ENCODE measurements at regions not wholly inside any gene's neighbourhood (a gene's known extent, or its start where the extent isn't known, plus 50 kb on each side); places are given as distances from the start of the nearest gene placed in this dataset.

- no peaks in the 10 kb centered on the region for H3K9me3 Mint-ChIP-seq (ENCODE audit: low read depth)
- H3K4me1 Mint-ChIP-seq (ENCODE audit: low read depth), result peaks cover 4% of the 10 kb centered on the region
- no peak overlapping the region for H3K27ac Mint-ChIP-seq
- TF ChIP-seq, protein P1, sequence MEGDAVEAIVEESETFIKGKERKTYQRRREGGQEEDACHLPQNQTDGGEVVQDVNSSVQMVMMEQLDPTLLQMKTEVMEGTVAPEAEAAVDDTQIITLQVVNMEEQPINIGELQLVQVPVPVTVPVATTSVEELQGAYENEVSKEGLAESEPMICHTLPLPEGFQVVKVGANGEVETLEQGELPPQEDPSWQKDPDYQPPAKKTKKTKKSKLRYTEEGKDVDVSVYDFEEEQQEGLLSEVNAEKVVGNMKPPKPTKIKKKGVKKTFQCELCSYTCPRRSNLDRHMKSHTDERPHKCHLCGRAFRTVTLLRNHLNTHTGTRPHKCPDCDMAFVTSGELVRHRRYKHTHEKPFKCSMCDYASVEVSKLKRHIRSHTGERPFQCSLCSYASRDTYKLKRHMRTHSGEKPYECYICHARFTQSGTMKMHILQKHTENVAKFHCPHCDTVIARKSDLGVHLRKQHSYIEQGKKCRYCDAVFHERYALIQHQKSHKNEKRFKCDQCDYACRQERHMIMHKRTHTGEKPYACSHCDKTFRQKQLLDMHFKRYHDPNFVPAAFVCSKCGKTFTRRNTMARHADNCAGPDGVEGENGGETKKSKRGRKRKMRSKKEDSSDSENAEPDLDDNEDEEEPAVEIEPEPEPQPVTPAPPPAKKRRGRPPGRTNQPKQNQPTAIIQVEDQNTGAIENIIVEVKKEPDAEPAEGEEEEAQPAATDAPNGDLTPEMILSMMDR (IDR thresholded peaks at IDR 0.05; ENCODE audit: unreplicated experiment), result no peak
- no peak overlapping the region for H3K4me3 Mint-ChIP-seq (ENCODE audit: low read depth)
- no peaks in the 10 kb centered on the region for H3K36me3 Mint-ChIP-seq (ENCODE audit: insufficient read depth)
- no peak for DNase-seq (ENCODE audit: low spot score, unreplicated experiment)
- H3K27me3 Mint-ChIP-seq, result peaks cover under 1% of the 10 kb centered on the region
Measured at GRCh38 chr10:31749981-31750840, 178.4 kb downstream of the ARHGAP12 start.

GRCh38 chr10:31749301-31749700 is 179.3 kb downstream of the ARHGAP12 start:
- TF ChIP-seq, protein P1 (IDR thresholded peaks at IDR 0.05; ENCODE audit: unreplicated experiment), result no peak
- no peaks in the 10 kb centered on the region for H3K4me1 Mint-ChIP-seq (ENCODE audit: low read depth)
- H3K27ac Mint-ChIP-seq, result no peak overlapping the region
- no peak for DNase-seq (ENCODE audit: low spot score, unreplicated experiment)
- H3K27me3 Mint-ChIP-seq, result no peaks in the 10 kb centered on the region
- no peak overlapping the region for H3K4me3 Mint-ChIP-seq (ENCODE audit: low read depth)
- H3K36me3 Mint-ChIP-seq (ENCODE audit: insufficient read depth), result no peaks in the 10 kb centered on the region
- H3K9me3 Mint-ChIP-seq (ENCODE audit: low read depth), result no peaks in the 10 kb centered on the region

DNA sequence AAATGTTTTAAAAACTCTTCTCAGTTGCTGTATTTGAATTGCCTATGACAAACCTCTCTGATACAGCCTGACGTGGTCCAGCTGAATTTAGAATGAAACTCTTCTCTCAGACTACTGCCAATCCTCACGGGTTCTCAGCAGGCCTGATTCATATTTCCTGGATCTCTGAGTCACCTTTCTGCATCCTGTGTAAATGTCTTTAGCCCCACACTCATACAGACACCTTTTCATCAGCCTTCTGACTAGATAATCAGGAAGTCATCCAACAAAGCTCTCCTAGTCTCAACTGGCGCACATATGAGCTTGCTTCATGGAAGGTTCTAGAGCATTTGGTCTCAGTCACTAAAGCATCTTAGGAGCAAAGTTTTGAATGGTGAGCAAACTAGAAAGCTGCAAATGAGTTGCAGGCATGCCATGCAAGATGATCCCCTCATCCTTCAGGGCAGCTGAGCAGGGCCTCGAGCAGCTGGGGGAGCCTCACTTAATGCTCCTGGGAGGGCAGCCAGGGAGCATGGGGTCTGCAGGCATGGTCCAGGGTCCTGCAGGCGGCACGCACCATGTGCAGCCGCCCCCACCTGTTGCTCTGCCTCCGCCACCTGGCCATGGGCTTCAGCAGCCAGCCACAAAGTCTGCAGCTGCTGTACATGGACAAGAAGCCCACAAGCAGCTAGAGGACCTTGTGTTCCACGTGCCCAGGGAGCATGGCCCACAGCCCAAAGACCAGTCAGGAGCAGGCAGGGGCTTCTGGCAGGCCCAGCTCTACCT is 182.8 kb downstream of the ARHGAP12 start:
- Mint-ChIP-seq H3K4me3 (ENCODE audit: low read depth) (no peak overlapping the region), H3K27me3 (no peaks in the 10 kb centered on the region), H3K9me3 (ENCODE audit: low read depth) (no peaks in the 10 kb centered on the region), H3K27ac (no peak overlapping the region), H3K36me3 (ENCODE audit: insufficient read depth) (no peaks in the 10 kb centered on the region), H3K4me1 (ENCODE audit: low read depth) (no peaks in the 10 kb centered on the region)
- DNase-seq (ENCODE audit: low spot score, unreplicated experiment), result no peak
- TF ChIP-seq, protein P1 (IDR thresholded peaks at IDR 0.05; ENCODE audit: unreplicated experiment), result no peak

DNA sequence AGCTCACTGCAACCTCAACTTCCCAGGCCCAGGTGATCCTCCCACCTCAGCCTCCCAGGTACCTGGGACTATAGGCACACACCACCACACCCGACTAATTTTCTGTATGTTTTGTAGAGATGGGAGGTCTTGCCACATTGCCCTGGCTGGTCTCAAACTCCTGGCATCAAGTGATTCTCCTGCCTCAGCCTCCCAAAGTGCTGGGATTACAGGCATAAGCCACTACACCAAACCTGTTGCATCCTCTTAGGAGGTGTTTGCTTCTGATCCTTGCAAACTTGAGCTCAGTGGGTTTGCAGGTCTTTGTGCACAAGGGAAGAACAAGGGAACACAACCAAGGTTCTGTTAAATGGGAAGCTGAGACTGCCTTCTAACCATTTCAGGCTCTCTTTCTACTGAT is 184.6 kb downstream of the ARHGAP12 start:
- H3K27ac Mint-ChIP-seq, result no peak overlapping the region
- H3K27me3 Mint-ChIP-seq, result no peaks in the 10 kb centered on the region
- H3K4me1 Mint-ChIP-seq (ENCODE audit: low read depth), result no peaks in the 10 kb centered on the region
- H3K36me3 Mint-ChIP-seq (ENCODE audit: insufficient read depth), result no peaks in the 10 kb centered on the region
- H3K4me3 Mint-ChIP-seq (ENCODE audit: low read depth), result no peak overlapping the region
- TF ChIP-seq, protein P1 (IDR thresholded peaks at IDR 0.05; ENCODE audit: unreplicated experiment), result no peak
- no peaks in the 10 kb centered on the region for H3K9me3 Mint-ChIP-seq (ENCODE audit: low read depth)
- no peak for DNase-seq (ENCODE audit: low spot score, unreplicated experiment)

DNA sequence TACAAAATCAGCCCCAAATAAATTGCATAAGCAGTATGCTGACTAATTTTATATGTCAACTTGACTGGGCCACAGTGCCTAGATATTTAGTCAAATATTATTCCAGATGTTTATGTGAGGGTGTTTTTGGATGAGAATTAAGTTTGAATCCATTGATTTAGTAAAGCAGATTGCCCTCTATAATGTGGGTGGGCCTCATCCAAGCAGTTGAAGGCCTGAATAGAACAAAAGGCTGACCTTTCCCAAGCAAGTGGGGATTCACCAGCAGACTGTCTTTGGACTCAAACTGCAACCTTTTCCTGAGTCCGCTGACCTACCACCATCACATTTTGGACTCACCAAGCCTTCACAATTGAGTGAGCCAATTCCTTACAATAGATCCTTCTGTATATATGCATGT is 186.4 kb downstream of the ARHGAP12 start:
- H3K4me3 Mint-ChIP-seq (ENCODE audit: low read depth), result no peak overlapping the region
- no peaks in the 10 kb centered on the region for H3K9me3 Mint-ChIP-seq (ENCODE audit: low read depth)
- H3K36me3 Mint-ChIP-seq (ENCODE audit: insufficient read depth), result no peaks in the 10 kb centered on the region
- H3K27ac Mint-ChIP-seq, result no peak overlapping the region
- DNase-seq (ENCODE audit: low spot score, unreplicated experiment), result no peak
- H3K27me3 Mint-ChIP-seq, result no peaks in the 10 kb centered on the region
- TF ChIP-seq, protein P1 (IDR thresholded peaks at IDR 0.05; ENCODE audit: unreplicated experiment), result no peak
- H3K4me1 Mint-ChIP-seq (ENCODE audit: low read depth), result no peaks in the 10 kb centered on the region

All from progenitor cell of endocrine pancreas (in vitro differentiated cells).